Astrocyte of the spinal cord (primary cell): ENCODE measurements at regions not wholly inside any gene's neighbourhood (a gene's known extent, or its start where the extent isn't known, plus 50 kb on each side); places are given as distances from the start of the nearest gene placed in this dataset.
A peak's percentile ranks its signal among the peaks of the same experiment; 100 is the strongest.

Source experiments
- DNase-seq: peaks from one replicate; pipeline ENCODE4 v3.0.0; 2011; ENCODE audit warnings: low read depth, low spot score
- H3K4me3 ChIP-seq: 2 replicates; pipeline ENCODE4 v1.5.1; 2011; ENCODE audit warnings: low read depth, mild to moderate bottlenecking, low read length, moderate library complexity
- CTCF ChIP-seq: IDR thresholded peaks from 2 replicates; pipeline ENCODE4 v1.5.1; 2012; ENCODE audit warnings: low read depth, mild to moderate bottlenecking, low read length, inconsistent platforms
- in situ Hi-C: cut with HindIII; loops from 2 replicates; pipeline ENCODE4 v1.10.0; 2017; ENCODE audit warnings: low sequenced_read_pairs

GRCh38 chr12:43113135-43113534 is 438.9 kb downstream of the ADAMTS20 start:
- no peak overlapping the region for H3K4me3 ChIP-seq
- DNase-seq, result peak; percentile 46
- TF ChIP-seq CTCF, result peak; percentile 22
- in situ Hi-C loops, result no loop called here

GRCh38 chr12:43112101-43112920 is 439.7 kb downstream of the ADAMTS20 start:
- DNase-seq, result no peak
- in situ Hi-C loops, result no loop called here
- no peak overlapping the region for H3K4me3 ChIP-seq
- TF ChIP-seq CTCF, result no peak

- no peak for TF ChIP-seq CTCF
Observed at GRCh38 chr12:43111608-43112007, 440.4 kb downstream of the ADAMTS20 start.

GRCh38 chr12:43109631-43110345 is 442.2 kb downstream of the ADAMTS20 start:
- TF ChIP-seq CTCF, result no peak
- in situ Hi-C loops, result no loop called here
- DNase-seq, result no peak
- no peak overlapping the region for H3K4me3 ChIP-seq

More at GRCh38 chr12:43111608-43112007, 440.4 kb downstream of the ADAMTS20 start:
- no peak overlapping the region for H3K4me3 ChIP-seq
- no peak for DNase-seq
- in situ Hi-C loops, result no loop called here

- H3K4me3 ChIP-seq, result no peak overlapping the region
- in situ Hi-C loops, result no loop called here
- DNase-seq, result no peak
- TF ChIP-seq CTCF, result no peak
Observed at GRCh38 chr12:43108656-43109055, 443.3 kb downstream of the ADAMTS20 start.

GRCh38 chr12:43107026-43107775 is 444.8 kb downstream of the ADAMTS20 start:
- DNase-seq, result no peak
- TF ChIP-seq CTCF, result no peak
- H3K4me3 ChIP-seq, result no peak overlapping the region
- in situ Hi-C loops, result no loop called here
